Gastrocnemius medialis (tissue), 4 donors: ENCODE measurements at regions not wholly inside any gene's neighbourhood (a gene's known extent, or its start where the extent isn't known, plus 50 kb on each side); places are given as distances from the start of the nearest gene placed in this dataset.

Experiments
- CTCF ChIP-seq, 5 experiments: fragments of 450-650 bp in 3 of 5; fragments of 200-600 bp in 2 of 5; sonication (generic) in 2 of 5; IDR thresholded peaks in 4 of 5; conservative IDR thresholded peaks in 1 of 5; 1 replicate in 4 of 5; 2 replicates in 1 of 5; pipeline ENCODE4 v1.5.1; 2016 to 2019; ENCODE audit warnings: antibody characterized with exemption in 5 of 5, mild to moderate bottlenecking in 3 of 5, moderate library complexity in 3 of 5
- POLR2A ChIP-seq, 2 donors: fragments of 450-650 bp; IDR thresholded peaks; one replicate each; pipeline ENCODE4 v1.6.1; 2017; ENCODE audit warnings: antibody characterized with exemption in 2 of 2, mild to moderate bottlenecking in 2 of 2, moderate library complexity in 2 of 2

GRCh38 chr22:34897126-34897525 is 168.8 kb upstream of the ISX start:
- no peak for TF ChIP-seq CTCF (IDR thresholded peaks at IDR 0.05 in 4 of 5, conservative IDR thresholded peaks at IDR 0.05 in 1 of 5)
- no peak for TF ChIP-seq POLR2A (IDR thresholded peaks at IDR 0.05)
